ENCODE measurements at regions not wholly inside any gene's neighbourhood (a gene's known extent, or its start where the extent isn't known, plus 50 kb on each side); places are given as distances from the start of the nearest gene placed in this dataset.

DNA sequence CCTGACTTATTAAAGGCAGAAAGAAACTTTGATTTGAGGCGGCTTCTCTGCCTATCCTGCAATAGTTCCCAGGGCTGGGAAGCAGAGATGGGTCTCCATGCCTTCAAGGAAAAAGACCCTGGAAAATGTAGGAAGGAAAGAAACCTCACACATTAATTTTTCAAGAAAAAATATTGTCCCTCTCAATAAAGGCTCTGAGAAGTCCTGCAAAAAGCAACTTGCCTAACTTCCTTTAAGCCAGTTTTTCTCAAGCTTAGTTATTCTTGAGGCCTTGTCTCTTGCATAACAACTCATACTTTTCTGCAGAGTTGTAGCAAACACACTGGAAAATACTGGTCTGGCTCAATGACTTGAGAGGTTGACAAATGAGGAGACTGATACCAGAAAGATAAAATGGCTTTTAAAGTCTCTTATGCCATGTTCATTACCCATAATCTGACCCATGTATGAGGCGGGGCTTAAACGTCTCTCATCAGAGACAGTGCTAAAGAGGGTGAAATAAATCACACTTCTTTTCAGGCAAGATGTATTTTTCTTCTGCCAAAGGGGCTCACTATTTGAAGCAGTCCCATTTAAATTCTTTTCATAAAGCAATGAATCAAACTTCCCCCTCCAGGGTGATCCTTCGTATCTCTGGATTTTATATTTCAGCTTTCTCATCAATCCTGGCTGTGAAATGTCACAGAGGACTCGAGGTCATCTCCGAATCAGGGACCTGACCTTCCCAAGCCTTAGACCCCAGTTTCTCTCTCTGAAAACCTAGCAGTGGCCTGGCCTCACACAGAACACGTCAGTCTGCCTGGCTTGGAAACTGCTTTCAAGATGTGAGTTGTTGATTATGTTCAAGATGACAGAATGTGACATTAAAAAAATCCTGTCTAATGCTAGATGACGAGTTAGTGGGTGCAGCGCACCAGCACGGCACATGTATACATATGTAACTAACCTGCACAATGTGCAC, 82.3 kb upstream of the KCNG1 start:
- Histone ChIP-seq H3K4me1 (ENCODE audit: insufficient read depth, low read length) (no peaks in the 10 kb centered on the region), H3K36me3 (ENCODE audit: insufficient read depth, low read length) (no peaks in the 10 kb centered on the region), H4K20me1 (ENCODE audit: insufficient read depth, low read length) (no peaks in the 10 kb centered on the region), H3K4me2 (ENCODE audit: insufficient read depth, low read length) (no peak overlapping the region), H3K27me3 (ENCODE audit: insufficient read depth, low read length) (peaks cover 36% of the 10 kb centered on the region), H3K4me3 (ENCODE audit: insufficient read depth, low read length) (no peak overlapping the region), H3K79me2 (ENCODE audit: insufficient read depth, low read length) (no peaks in the 10 kb centered on the region), H3K9me3 (ENCODE audit: low read depth, low read length) (no peaks in the 10 kb centered on the region), H2AFZ (ENCODE audit: low read length) (no peak overlapping the region), H3K27ac (ENCODE audit: low read depth, low read length) (no peak overlapping the region)
- TF ChIP-seq, protein P1, sequence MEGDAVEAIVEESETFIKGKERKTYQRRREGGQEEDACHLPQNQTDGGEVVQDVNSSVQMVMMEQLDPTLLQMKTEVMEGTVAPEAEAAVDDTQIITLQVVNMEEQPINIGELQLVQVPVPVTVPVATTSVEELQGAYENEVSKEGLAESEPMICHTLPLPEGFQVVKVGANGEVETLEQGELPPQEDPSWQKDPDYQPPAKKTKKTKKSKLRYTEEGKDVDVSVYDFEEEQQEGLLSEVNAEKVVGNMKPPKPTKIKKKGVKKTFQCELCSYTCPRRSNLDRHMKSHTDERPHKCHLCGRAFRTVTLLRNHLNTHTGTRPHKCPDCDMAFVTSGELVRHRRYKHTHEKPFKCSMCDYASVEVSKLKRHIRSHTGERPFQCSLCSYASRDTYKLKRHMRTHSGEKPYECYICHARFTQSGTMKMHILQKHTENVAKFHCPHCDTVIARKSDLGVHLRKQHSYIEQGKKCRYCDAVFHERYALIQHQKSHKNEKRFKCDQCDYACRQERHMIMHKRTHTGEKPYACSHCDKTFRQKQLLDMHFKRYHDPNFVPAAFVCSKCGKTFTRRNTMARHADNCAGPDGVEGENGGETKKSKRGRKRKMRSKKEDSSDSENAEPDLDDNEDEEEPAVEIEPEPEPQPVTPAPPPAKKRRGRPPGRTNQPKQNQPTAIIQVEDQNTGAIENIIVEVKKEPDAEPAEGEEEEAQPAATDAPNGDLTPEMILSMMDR (IDR thresholded peaks at IDR 0.05; ENCODE audit: extremely low read depth, low read depth, low read length) = no peak
- DNase-seq (ENCODE audit: insufficient read length, low spot score, missing footprints) = no peak

DNA sequence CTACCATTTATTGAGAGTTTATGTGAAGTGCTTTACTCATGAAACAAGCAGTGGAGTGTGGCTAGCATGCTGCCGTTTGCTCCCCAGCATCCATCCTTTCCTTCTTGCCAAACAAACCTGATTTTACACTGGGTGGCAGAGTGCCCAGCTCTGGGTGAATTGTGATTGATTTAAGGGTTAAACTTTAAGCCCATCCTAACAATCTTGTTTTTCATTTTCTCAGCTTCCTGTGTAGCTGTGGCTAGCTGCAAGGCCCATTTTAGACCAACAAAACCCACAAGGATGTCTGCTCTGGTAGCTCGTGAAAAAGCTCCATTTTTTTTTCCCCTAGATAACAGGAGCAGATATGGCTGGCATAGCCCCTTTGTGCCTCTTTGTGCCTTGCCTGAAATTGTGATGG, 77.7 kb upstream of the KCNG1 start:
- Histone ChIP-seq H4K20me1 (ENCODE audit: insufficient read depth, low read length) (no peaks in the 10 kb centered on the region), H3K27me3 (ENCODE audit: insufficient read depth, low read length) (peaks cover 45% of the 10 kb centered on the region), H3K36me3 (ENCODE audit: insufficient read depth, low read length) (no peaks in the 10 kb centered on the region), H3K4me3 (ENCODE audit: insufficient read depth, low read length) (no peak overlapping the region), H3K79me2 (ENCODE audit: insufficient read depth, low read length) (no peaks in the 10 kb centered on the region), H3K4me2 (ENCODE audit: insufficient read depth, low read length) (no peak overlapping the region), H3K9me3 (ENCODE audit: low read depth, low read length) (no peaks in the 10 kb centered on the region), H3K27ac (ENCODE audit: low read depth, low read length) (no peak overlapping the region), H3K4me1 (ENCODE audit: insufficient read depth, low read length) (no peaks in the 10 kb centered on the region), H2AFZ (ENCODE audit: low read length) (no peak overlapping the region)
- TF ChIP-seq, protein P1 (IDR thresholded peaks at IDR 0.05; ENCODE audit: extremely low read depth, low read depth, low read length) = no peak
- DNase-seq (ENCODE audit: insufficient read length, low spot score, missing footprints) = no peak

DNA sequence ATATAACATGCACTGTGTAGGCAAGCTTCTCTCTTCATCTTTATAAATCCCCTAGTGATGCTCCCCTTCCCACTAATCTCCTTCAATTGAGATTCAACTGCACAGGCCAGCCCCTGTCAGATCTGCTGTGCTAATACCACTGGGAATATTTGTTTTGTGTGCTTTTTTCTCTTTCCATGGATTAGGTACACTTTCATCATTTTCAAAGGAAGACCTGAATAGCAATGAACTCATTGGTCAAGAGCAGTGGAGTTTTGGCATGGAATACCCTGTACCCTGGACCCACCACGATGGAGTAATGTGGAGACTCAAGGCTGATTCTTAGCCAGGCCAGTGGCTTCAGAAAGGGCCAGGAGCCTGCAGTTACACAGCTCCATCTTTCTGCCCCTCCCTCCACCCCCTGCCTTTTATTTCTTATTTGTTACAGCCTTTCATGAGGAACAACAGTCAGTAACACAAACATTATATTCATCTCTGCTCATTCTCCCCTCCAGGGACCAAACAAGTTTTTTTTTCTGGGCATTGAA, 75.4 kb upstream of the KCNG1 start:
- H3K4me1 ChIP-seq (ENCODE audit: insufficient read depth, low read length) = no peaks in the 10 kb centered on the region
- H3K27ac ChIP-seq (ENCODE audit: low read depth, low read length) = no peak overlapping the region
- no peaks in the 10 kb centered on the region for H3K36me3 ChIP-seq (ENCODE audit: insufficient read depth, low read length)
- H2AFZ ChIP-seq (ENCODE audit: low read length) = no peak overlapping the region
- no peaks in the 10 kb centered on the region for H4K20me1 ChIP-seq (ENCODE audit: insufficient read depth, low read length)
- no peaks in the 10 kb centered on the region for H3K9me3 ChIP-seq (ENCODE audit: low read depth, low read length)
- TF ChIP-seq, protein P1 (IDR thresholded peaks at IDR 0.05; ENCODE audit: extremely low read depth, low read depth, low read length) = no peak
- H3K4me2 ChIP-seq (ENCODE audit: insufficient read depth, low read length) = no peak overlapping the region
- no peak for DNase-seq (ENCODE audit: insufficient read length, low spot score, missing footprints)
- no peaks in the 10 kb centered on the region for H3K79me2 ChIP-seq (ENCODE audit: insufficient read depth, low read length)
- H3K4me3 ChIP-seq (ENCODE audit: insufficient read depth, low read length) = no peak overlapping the region
- H3K27me3 ChIP-seq (ENCODE audit: insufficient read depth, low read length) = peaks cover 60% of the 10 kb centered on the region

Measured in osteoblast (primary cell).